ENCODE measurements at regions not wholly inside any gene's neighbourhood (a gene's known extent, or its start where the extent isn't known, plus 50 kb on each side); places are given as distances from the start of the nearest gene placed in this dataset.

DNA sequence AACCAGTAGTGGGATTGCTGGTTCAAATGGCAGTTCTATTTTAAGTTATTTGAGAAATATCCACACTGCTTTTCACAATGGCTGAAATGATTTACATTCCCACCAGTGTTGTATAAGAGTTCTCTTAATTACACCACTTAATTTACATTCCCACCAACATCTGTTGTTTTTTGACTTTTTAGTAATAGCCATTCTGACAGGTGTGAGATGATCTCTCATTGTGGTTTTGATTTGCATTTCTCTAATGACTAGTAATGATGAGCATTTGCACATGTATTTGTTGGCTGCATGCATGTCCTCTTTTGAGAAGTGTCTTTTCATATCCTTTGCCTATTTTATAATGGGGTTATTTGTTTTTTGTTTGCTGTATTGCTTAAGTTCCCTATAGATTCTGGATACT, 688.3 kb downstream of the PRR16 start:
- TF ChIP-seq, protein P1, sequence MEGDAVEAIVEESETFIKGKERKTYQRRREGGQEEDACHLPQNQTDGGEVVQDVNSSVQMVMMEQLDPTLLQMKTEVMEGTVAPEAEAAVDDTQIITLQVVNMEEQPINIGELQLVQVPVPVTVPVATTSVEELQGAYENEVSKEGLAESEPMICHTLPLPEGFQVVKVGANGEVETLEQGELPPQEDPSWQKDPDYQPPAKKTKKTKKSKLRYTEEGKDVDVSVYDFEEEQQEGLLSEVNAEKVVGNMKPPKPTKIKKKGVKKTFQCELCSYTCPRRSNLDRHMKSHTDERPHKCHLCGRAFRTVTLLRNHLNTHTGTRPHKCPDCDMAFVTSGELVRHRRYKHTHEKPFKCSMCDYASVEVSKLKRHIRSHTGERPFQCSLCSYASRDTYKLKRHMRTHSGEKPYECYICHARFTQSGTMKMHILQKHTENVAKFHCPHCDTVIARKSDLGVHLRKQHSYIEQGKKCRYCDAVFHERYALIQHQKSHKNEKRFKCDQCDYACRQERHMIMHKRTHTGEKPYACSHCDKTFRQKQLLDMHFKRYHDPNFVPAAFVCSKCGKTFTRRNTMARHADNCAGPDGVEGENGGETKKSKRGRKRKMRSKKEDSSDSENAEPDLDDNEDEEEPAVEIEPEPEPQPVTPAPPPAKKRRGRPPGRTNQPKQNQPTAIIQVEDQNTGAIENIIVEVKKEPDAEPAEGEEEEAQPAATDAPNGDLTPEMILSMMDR (IDR thresholded peaks at IDR 0.05) = no peak
- no peak for TF ChIP-seq POLR2A (IDR thresholded peaks at IDR 0.05)

Data from thyroid gland (tissue), 4 donors.